HCT116 (cell line): ENCODE measurements at regions not wholly inside any gene's neighbourhood (a gene's known extent, or its start where the extent isn't known, plus 50 kb on each side); places are given as distances from the start of the nearest gene placed in this dataset.

Experiments used
- ATAC-seq: fragments of 200-7000 bp; cut with Tn5 transposase; 2 replicates; pipeline ENCODE4 v1.9.1; 2020; ENCODE audit warnings: mild to moderate bottlenecking, moderate library complexity
- BruUV-seq: library from RNA; stranded (reverse); fragments of 400-500 nt; replicated peaks from 2 replicates; lab custom pipeline; 2021; lab: Mats Ljungman, UMichigan
- CTCF ChIA-PET: fragments of 300-600 bp; sonication (Branson Sonifier 250); formaldehyde crosslinking; loops from one replicate; lab custom pipeline; 2021; ENCODE audit warnings: antibody characterized with exemption; lab: Charles Lee
- POLR2A ChIA-PET: fragments of 300-600, 350-600 bp; sonication (Branson Sonifier 250); formaldehyde crosslinking; loops from one replicate; lab custom pipeline; 2021; ENCODE audit warnings: antibody characterized with exemption; lab: Charles Lee
- RAD21 ChIA-PET, 2 experiments: fragments of 300-600 bp; sonication (Branson Sonifier 250); formaldehyde crosslinking; loops; one replicate each; lab custom pipeline; 2023; ENCODE audit warnings: low total read pairs in 2 of 2; ENCODE audit not compliant: uncharacterized antibody in 2 of 2, unreplicated experiment in 2 of 2, low non-redundant PET in 1 of 2; lab: Charles Lee
- DNase-seq: peaks from one replicate; pipeline ENCODE4 v3.0.0-alpha.2; 2010; ENCODE audit warnings: low read depth, low spot score
- H2AFZ ChIP-seq: fragments of 200-600 bp; shearing (Covaris generic), sonication (generic); 2 replicates; pipeline ENCODE4 v1.6.1; 2017; ENCODE audit warnings: low read depth, mixed run types, mixed read lengths, antibody characterized with exemption, low read length; ENCODE audit not compliant: poor library complexity, severe bottlenecking
- H3K27ac ChIP-seq: 2 replicates; pipeline ENCODE4 v1.5.1; 2012; ENCODE audit warnings: low read depth, low read length
- H3K27me3 ChIP-seq: fragments of 200-600 bp; sonication (generic); 2 replicates; pipeline ENCODE4 v1.6.1; 2016; ENCODE audit warnings: mixed run types, low read length, mixed read lengths; ENCODE audit not compliant: insufficient read depth
- H3K36me3 ChIP-seq, 2 experiments: fragments of 200-500 bp in 1 of 2; fragments of 200-600 bp in 1 of 2; sonication (Bioruptor generic) in 1 of 2; sonication (generic) in 1 of 2; 2 replicates each; pipeline versions ENCODE4 v1.5.1 to v1.6.1; 2014 to 2016; ENCODE audit warnings: low read length in 2 of 2, inconsistent platforms in 1 of 2, mixed read lengths in 1 of 2, mixed run types in 1 of 2; ENCODE audit not compliant: insufficient read depth in 2 of 2, control insufficient read depth in 1 of 2
- H3K4me1 ChIP-seq, 2 experiments: fragments of 200-600 bp in 1 of 2; sonication (generic) in 1 of 2; 2 replicates each; pipeline versions ENCODE4 v1.5.1 to v1.6.1; 2012 to 2017; ENCODE audit warnings: low read length in 2 of 2, inconsistent platforms in 1 of 2, mild to moderate bottlenecking in 1 of 2, mixed read lengths in 1 of 2, mixed run types in 1 of 2, moderate library complexity in 1 of 2; ENCODE audit not compliant: insufficient read depth in 2 of 2, control insufficient read depth in 1 of 2
- H3K4me2 ChIP-seq: fragments of 200-600 bp; sonication (generic); 2 replicates; pipeline ENCODE4 v1.6.1; 2017; ENCODE audit warnings: mixed run types, low read length, mixed read lengths
- H3K4me3 ChIP-seq, 2 experiments: fragments of 200-600 bp in 1 of 2; sonication (generic) in 1 of 2; replicated peaks in 1 of 2; 2 replicates each; pipeline ENCODE4 v1.5.1; 2011 to 2016; ENCODE audit warnings: low read length in 2 of 2, control low read depth in 1 of 2, low read depth in 1 of 2, mild to moderate bottlenecking in 1 of 2, mixed read lengths in 1 of 2, mixed run types in 1 of 2
- H3K79me2 ChIP-seq: fragments of 200-600 bp; sonication (generic); 2 replicates; pipeline ENCODE4 v1.6.1; 2017; ENCODE audit warnings: mild to moderate bottlenecking, mixed run types, low read length, moderate library complexity, mixed read lengths; ENCODE audit not compliant: insufficient read depth
- H3K9ac ChIP-seq: fragments of 200-600 bp; sonication (generic); 2 replicates; pipeline ENCODE4 v1.6.1; 2016; ENCODE audit warnings: low read length, mixed read lengths
- H3K9me2 ChIP-seq: fragments of 200-600 bp; sonication (generic), shearing (Covaris generic); 2 replicates; pipeline ENCODE4 v1.6.1; 2017; ENCODE audit warnings: mixed run types, mild to moderate bottlenecking, moderate library complexity; ENCODE audit not compliant: insufficient read depth
- H3K9me3 ChIP-seq, 2 experiments: fragments of 200-500 bp in 1 of 2; fragments of 200-600 bp in 1 of 2; sonication (Bioruptor generic) in 1 of 2; sonication (generic) in 1 of 2; 2 replicates each; pipeline ENCODE4 v1.6.1; 2014 to 2017; ENCODE audit warnings: low read length in 2 of 2, mixed read lengths in 2 of 2, inconsistent platforms in 1 of 2, low read depth in 1 of 2, mild to moderate bottlenecking in 1 of 2, mixed run types in 1 of 2, moderate library complexity in 1 of 2; ENCODE audit not compliant: control insufficient read depth in 1 of 2, insufficient read depth in 1 of 2
- H4K20me1 ChIP-seq: fragments of 200-600 bp; sonication (generic), shearing (Covaris generic); 2 replicates; pipeline ENCODE4 v1.6.1; 2017; ENCODE audit warnings: mixed run types, mild to moderate bottlenecking, moderate library complexity; ENCODE audit not compliant: insufficient read depth
- CBX3 ChIP-seq: IDR thresholded peaks from 2 replicates; pipeline ENCODE4 v1.6.1; 2012; ENCODE audit warnings: low read depth
- ELF1 ChIP-seq: IDR thresholded peaks from 2 replicates; pipeline ENCODE4 v1.6.1; 2012; ENCODE audit warnings: low read depth, borderline replicate concordance
- EZH2 ChIP-seq: fragments of 200-600 bp; sonication (generic); IDR thresholded peaks from 2 replicates; pipeline ENCODE4 v1.6.1; 2017; ENCODE audit warnings: antibody characterized with exemption, mixed run types
- FOSL1 ChIP-seq: IDR thresholded peaks from 2 replicates; pipeline ENCODE4 v1.6.1; 2012; ENCODE audit warnings: low read depth
- JUND ChIP-seq: IDR thresholded peaks from 2 replicates; pipeline ENCODE4 v1.6.1; 2012
- POLR2A ChIP-seq: IDR thresholded peaks from 2 replicates; pipeline ENCODE4 v1.7.0; 2011; ENCODE audit warnings: borderline replicate concordance; ENCODE audit not compliant: insufficient read depth, insufficient read length; ENCODE audit errors: extremely low read depth
- SIN3A ChIP-seq: IDR thresholded peaks from 2 replicates; pipeline ENCODE4 v1.6.1; 2012; ENCODE audit warnings: low read depth
- SP1 ChIP-seq: IDR thresholded peaks from 2 replicates; pipeline ENCODE4 v1.6.1; 2012; ENCODE audit warnings: low read depth
- YY1 ChIP-seq: IDR thresholded peaks from 2 replicates; pipeline ENCODE4 v1.6.1; 2011; ENCODE audit warnings: low read length, low read depth, moderate library complexity, mild to moderate bottlenecking; ENCODE audit not compliant: insufficient replicate concordance; ENCODE audit errors: extremely low read depth
- ZFX ChIP-seq: fragments of 450-650 bp; IDR thresholded peaks from 2 replicates; pipeline ENCODE4 v1.6.1; 2017
- ZNF274 ChIP-seq: fragments of 200-500 bp; sonication (Bioruptor generic); IDR thresholded peaks from 2 replicates; pipeline ENCODE4 v1.6.1; 2014; ENCODE audit warnings: mild to moderate bottlenecking, low read depth, low read length, inconsistent platforms
- intact Hi-C: fragments of 100-400 bp; cut with micrococcal nuclease; formaldehyde crosslinking; loops from 2 replicates; pipeline ENCODE4 v1.10.0; 2022
- TF ChIP-seq, protein P1 (sequence below): IDR thresholded peaks from 2 replicates; pipeline ENCODE4 v1.6.1; 2012
- TF ChIP-seq, protein P2 (sequence below), 3 experiments: fragments of 200-600 bp in 1 of 3; sonication (generic) in 1 of 3; IDR thresholded peaks in 2 of 3; conservative IDR thresholded peaks in 1 of 3; 2 replicates each; pipeline ENCODE4 v1.5.1; 2012 to 2017; ENCODE audit warnings: low read depth in 2 of 3, low read length in 2 of 3, antibody characterized with exemption in 1 of 3, borderline replicate concordance in 1 of 3, control low read depth in 1 of 3, mild to moderate bottlenecking in 1 of 3, mixed read lengths in 1 of 3, mixed run types in 1 of 3, moderate library complexity in 1 of 3; ENCODE audit not compliant: insufficient read depth in 1 of 3

DNA sequence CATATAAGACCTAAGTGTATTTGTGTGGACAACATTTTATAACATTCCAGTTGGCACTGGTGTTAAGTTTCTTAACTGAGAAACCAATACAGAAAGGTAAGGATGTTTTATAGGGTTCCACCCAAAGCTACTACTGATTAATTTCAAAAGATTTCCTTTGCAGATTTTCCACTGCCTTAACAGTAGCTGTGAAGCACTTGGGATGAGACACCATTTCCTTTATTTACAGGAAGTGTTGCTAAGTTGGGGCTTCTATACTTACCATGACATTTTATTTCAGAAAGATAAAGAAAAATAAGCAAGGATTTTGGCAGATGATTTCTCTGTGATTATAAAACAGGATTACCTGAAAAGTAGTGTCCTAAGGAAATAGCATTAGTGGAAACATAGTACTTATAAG lies 234.3 kb downstream of the CALCRL start:
- Histone ChIP-seq H3K27ac (no peak overlapping the region), H3K4me1 (no peaks in the 10 kb centered on the region), H4K20me1 (no peaks in the 10 kb centered on the region), H3K4me3 (no peak overlapping the region), H3K9me2 (no peaks in the 10 kb centered on the region), H3K36me3 (no peaks in the 10 kb centered on the region), H3K79me2 (no peaks in the 10 kb centered on the region), H2AFZ (no peak overlapping the region), H3K27me3 (no peaks in the 10 kb centered on the region), H3K9me3 (no peaks in the 10 kb centered on the region), H3K9ac (no peak overlapping the region), H3K4me2 (no peak overlapping the region)
- CTCF ChIA-PET, result no interaction called here
- POLR2A ChIA-PET, result no interaction called here
- DNase-seq (no peak), ATAC-seq (no peak)
- TF ChIP-seq SIN3A (no peak), POLR2A (no peak), EZH2 (no peak), FOSL1 (no peak), CBX3 (no peak), ZFX (no peak), YY1 (no peak)
- TF ChIP-seq, protein P1, sequence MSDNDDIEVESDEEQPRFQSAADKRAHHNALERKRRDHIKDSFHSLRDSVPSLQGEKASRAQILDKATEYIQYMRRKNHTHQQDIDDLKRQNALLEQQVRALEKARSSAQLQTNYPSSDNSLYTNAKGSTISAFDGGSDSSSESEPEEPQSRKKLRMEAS, result no peak
- intact Hi-C loops, result no loop called here
- RAD21 ChIA-PET, result no interaction called here
- no TSS peak for BruUV-seq

DNA sequence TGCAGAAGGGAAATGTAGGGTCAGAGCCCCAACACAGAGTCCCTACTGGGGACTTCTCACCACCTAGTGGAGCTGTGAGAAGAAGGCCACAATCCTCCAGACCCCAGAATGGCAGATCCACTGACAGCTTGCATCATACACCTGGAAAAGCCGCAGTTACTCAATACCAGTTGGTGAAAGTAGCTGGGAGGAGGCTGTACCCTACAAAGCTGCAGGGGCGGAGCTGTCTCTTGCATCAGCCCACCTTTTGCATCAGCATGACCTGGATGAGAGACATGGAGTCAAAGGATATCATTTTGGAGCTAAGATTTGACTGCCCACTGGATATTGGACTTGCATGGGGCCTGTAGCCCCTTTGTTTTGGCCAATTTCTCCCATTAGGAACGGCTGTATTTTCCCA lies 237.3 kb downstream of the CALCRL start:
- DNase-seq (no peak), ATAC-seq (no peak)
- no peak overlapping the region for H3K4me2 ChIP-seq
- no peak overlapping the region for H3K27ac ChIP-seq
- ChIA-PET CTCF (no interaction called here), POLR2A (no interaction called here), RAD21 (no interaction called here)
- H4K20me1 ChIP-seq, result no peaks in the 10 kb centered on the region
- H3K79me2 ChIP-seq, result no peaks in the 10 kb centered on the region
- no peaks in the 10 kb centered on the region for H3K27me3 ChIP-seq
- no peak overlapping the region for H3K9ac ChIP-seq
- no peak overlapping the region for H3K4me3 ChIP-seq
- no TSS peak for BruUV-seq
- TF ChIP-seq, protein P2, sequence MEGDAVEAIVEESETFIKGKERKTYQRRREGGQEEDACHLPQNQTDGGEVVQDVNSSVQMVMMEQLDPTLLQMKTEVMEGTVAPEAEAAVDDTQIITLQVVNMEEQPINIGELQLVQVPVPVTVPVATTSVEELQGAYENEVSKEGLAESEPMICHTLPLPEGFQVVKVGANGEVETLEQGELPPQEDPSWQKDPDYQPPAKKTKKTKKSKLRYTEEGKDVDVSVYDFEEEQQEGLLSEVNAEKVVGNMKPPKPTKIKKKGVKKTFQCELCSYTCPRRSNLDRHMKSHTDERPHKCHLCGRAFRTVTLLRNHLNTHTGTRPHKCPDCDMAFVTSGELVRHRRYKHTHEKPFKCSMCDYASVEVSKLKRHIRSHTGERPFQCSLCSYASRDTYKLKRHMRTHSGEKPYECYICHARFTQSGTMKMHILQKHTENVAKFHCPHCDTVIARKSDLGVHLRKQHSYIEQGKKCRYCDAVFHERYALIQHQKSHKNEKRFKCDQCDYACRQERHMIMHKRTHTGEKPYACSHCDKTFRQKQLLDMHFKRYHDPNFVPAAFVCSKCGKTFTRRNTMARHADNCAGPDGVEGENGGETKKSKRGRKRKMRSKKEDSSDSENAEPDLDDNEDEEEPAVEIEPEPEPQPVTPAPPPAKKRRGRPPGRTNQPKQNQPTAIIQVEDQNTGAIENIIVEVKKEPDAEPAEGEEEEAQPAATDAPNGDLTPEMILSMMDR (IDR thresholded peaks at IDR 0.05 in 2 of 3, conservative IDR thresholded peaks at IDR 0.05 in 1 of 3; ENCODE audit: borderline replicate concordance in 1 of 3, insufficient read depth in 1 of 3, low read depth in 2 of 3, low read length in 2 of 3), result no peak
- no peak for TF ChIP-seq SIN3A
- TF ChIP-seq ZNF274, result no peak
- TF ChIP-seq ELF1, result no peak
- TF ChIP-seq SP1, result no peak
- TF ChIP-seq JUND, result no peak
- TF ChIP-seq, protein P1, result no peak
- TF ChIP-seq, all 23 proteins: peak for 0
- intact Hi-C loops, result no loop called here
- Histone ChIP-seq H3K9me3 (no peaks in the 10 kb centered on the region), H3K9me2 (no peaks in the 10 kb centered on the region), H3K36me3 (no peaks in the 10 kb centered on the region), H3K4me1 (no peaks in the 10 kb centered on the region), H2AFZ (no peak overlapping the region)
